K562 (cell line): ENCODE measurements at regions not wholly inside any gene's neighbourhood (a gene's known extent, or its start where the extent isn't known, plus 50 kb on each side); places are given as distances from the start of the nearest gene placed in this dataset.

Source experiments
- ATAC-seq: fragments of 200-7000 bp; cut with Tn5 transposase; 3 replicates; pipeline ENCODE4 v1.9.1; 2020; ENCODE audit warnings: moderate library complexity
- BruUV-seq: library from RNA; stranded (reverse); fragments of 400-500 nt; replicated peaks from 2 replicates; lab custom pipeline; 2021; lab: Mats Ljungman, UMichigan
- CTCF ChIA-PET: fragments of 300-600 bp; formaldehyde crosslinking; extraction: SDS; loops from one replicate; lab custom pipeline; 2021; ENCODE audit warnings: low intra/inter-chr PET ratio; lab: Yijun Ruan, JAX
- POLR2A ChIA-PET: fragments of 300-600, 350-650 bp; sonication (Branson Sonifier 250); formaldehyde crosslinking; extraction: SDS; loops from one replicate; lab custom pipeline; 2021; ENCODE audit warnings: antibody characterized with exemption, inconsistent platforms; lab: Yijun Ruan, JAX
- DNase-seq, 4 experiments: peaks; one replicate each; pipeline versions ENCODE4 v3.0.0 to v3.0.0-alpha.2; 2011 to 2018; ENCODE audit warnings: low spot score in 3 of 4, mixed read lengths in 3 of 4; ENCODE audit errors: extremely low read depth in 1 of 4
- FAIRE-seq: peaks from 2 replicates; lab custom pipeline; 2011; peaks lifted over from hg19 to GRCh38; lab: Jason Lieb, UNC
- H2AFZ ChIP-seq: 2 replicates; pipeline ENCODE4 v1.6.0; 2011; ENCODE audit warnings: low read depth, low read length, control low read depth, inconsistent platforms
- H3K27ac ChIP-seq: fragments of 200-600 bp; 3 replicates; pipeline ENCODE4 v1.8.0; 2011; ENCODE audit warnings: low read depth, mild to moderate bottlenecking, control low read depth, inconsistent platforms, low read length, moderate library complexity, mixed read lengths; ENCODE audit errors: extremely low read depth
- H3K27me3 ChIP-seq, 2 experiments: fragments of 300-600 bp in 1 of 2; 2 replicates in 1 of 2; 3 replicates in 1 of 2; pipeline versions ENCODE4 v1.6.0 to v1.8.0; 2011; ENCODE audit warnings: inconsistent platforms in 2 of 2, low read length in 2 of 2, mild to moderate bottlenecking in 1 of 2, mixed read lengths in 1 of 2, moderate library complexity in 1 of 2; ENCODE audit not compliant: control insufficient read depth in 2 of 2, insufficient read depth in 2 of 2
- H3K36me3 ChIP-seq: fragments of 300-600 bp; 3 replicates; pipeline ENCODE4 v1.8.0; 2011; ENCODE audit warnings: mild to moderate bottlenecking, low read length, inconsistent platforms; ENCODE audit not compliant: control insufficient read depth, insufficient read depth
- H3K4me1 ChIP-seq, 2 experiments: fragments of 200-600 bp in 1 of 2; replicated peaks in 1 of 2; 2 replicates in 1 of 2; 3 replicates in 1 of 2; pipeline versions ENCODE4 v1.5.1 to v1.8.0; 2011; ENCODE audit warnings: inconsistent platforms in 2 of 2, low read length in 2 of 2, mild to moderate bottlenecking in 1 of 2, mixed read lengths in 1 of 2, moderate library complexity in 1 of 2; ENCODE audit not compliant: control insufficient read depth in 2 of 2, insufficient read depth in 2 of 2
- H3K4me2 ChIP-seq: 2 replicates; pipeline ENCODE4 v1.6.1; 2011; ENCODE audit warnings: low read length, control low read depth, inconsistent platforms, mixed read lengths; ENCODE audit not compliant: insufficient read depth
- H3K4me3 ChIP-seq: fragments of 200-600 bp; sonication (generic), shearing (Covaris generic); 2 replicates; pipeline ENCODE4 v1.5.1; 2016; ENCODE audit warnings: control low read depth, inconsistent platforms
- H3K79me2 ChIP-seq: fragments of 200-600 bp; 3 replicates; pipeline ENCODE4 v1.8.0; 2011; ENCODE audit warnings: low read length, inconsistent platforms; ENCODE audit not compliant: control insufficient read depth, insufficient read depth
- H3K9ac ChIP-seq, 2 experiments: 2 replicates each; pipeline versions ENCODE4 v1.6.0 to v1.6.1; 2011; ENCODE audit warnings: low read depth in 2 of 2, low read length in 2 of 2, control low read depth in 1 of 2, inconsistent platforms in 1 of 2, mild to moderate bottlenecking in 1 of 2, mixed read lengths in 1 of 2; ENCODE audit not compliant: insufficient read depth in 1 of 2
- H3K9me1 ChIP-seq: one replicate; pipeline ENCODE4 v1.6.0; 2011; ENCODE audit warnings: inconsistent platforms, mild to moderate bottlenecking, low read length, moderate library complexity; ENCODE audit not compliant: control insufficient read depth, insufficient read depth
- H3K9me3 ChIP-seq: replicated peaks from 2 replicates; pipeline ENCODE4 v1.5.1; 2011; ENCODE audit warnings: low read depth, low read length, inconsistent platforms; ENCODE audit not compliant: control insufficient read depth, insufficient read depth
- H4K20me1 ChIP-seq: replicated peaks from 2 replicates; pipeline ENCODE4 v1.6.1; 2011; ENCODE audit warnings: low read length, inconsistent platforms, mixed read lengths; ENCODE audit not compliant: control insufficient read depth, insufficient read depth
- BDP1 ChIP-seq: IDR thresholded peaks from 3 replicates; pipeline ENCODE4 v1.6.1; 2011; ENCODE audit not compliant: insufficient read length, insufficient read depth
- E2F3 ChIP-seq: fragments of 250-450 bp; sonication (Bioruptor Pico); IDR thresholded peaks from 2 replicates; pipeline ENCODE4 v1.4.0; 2020; ENCODE audit warnings: mild to moderate bottlenecking
- GABPA ChIP-seq: fragments of 200-800 bp; sonication (Bioruptor generic); conservative IDR thresholded peaks from 2 replicates; pipeline ENCODE4 v1.6.1; 2016; ENCODE audit warnings: low read depth, missing genetic modification characterization, missing compliant biosample characterization
- JUN ChIP-seq, 2 experiments: sonication (generic) in 1 of 2; formaldehyde crosslinking in 1 of 2; IDR thresholded peaks; 2 replicates each; pipeline versions ENCODE4 v1.6.1 to v1.8.0; 2012 to 2022; ENCODE audit warnings: borderline replicate concordance in 2 of 2, mild to moderate bottlenecking in 2 of 2, improper control_type of control experiment in 1 of 2, low read depth in 1 of 2, low read length in 1 of 2, missing genetic modification reagents in 1 of 2
- MCM3 ChIP-seq: fragments of 450-650 bp; IDR thresholded peaks from 2 replicates; pipeline ENCODE4 v1.6.1; 2016
- SIX5 ChIP-seq, 2 experiments: IDR thresholded peaks; 2 replicates each; pipeline ENCODE4 v1.6.1; 2011; ENCODE audit warnings: low read length in 2 of 2, borderline replicate concordance in 1 of 2, low read depth in 1 of 2, mild to moderate bottlenecking in 1 of 2, moderate library complexity in 1 of 2; ENCODE audit not compliant: insufficient read depth in 1 of 2
- THRAP3 ChIP-seq: fragments of 450-650 bp; IDR thresholded peaks from 2 replicates; pipeline ENCODE4 v1.6.1; 2016; ENCODE audit warnings: mild to moderate bottlenecking, inconsistent platforms, borderline replicate concordance
- ZNF140 ChIP-seq: fragments of 250-450 bp; sonication (Bioruptor Pico); IDR thresholded peaks from 2 replicates; pipeline ENCODE4 v1.8.0; 2021; ENCODE audit warnings: moderate library complexity, mild to moderate bottlenecking, inconsistent platforms
- ZNF174 ChIP-seq: fragments of 250-450 bp; sonication (Bioruptor Pico); IDR thresholded peaks from 2 replicates; pipeline ENCODE4 v1.4.0; 2020; ENCODE audit warnings: mild to moderate bottlenecking
- ZNF239 ChIP-seq: fragments of 250-450 bp; sonication (Bioruptor Pico); IDR thresholded peaks from 2 replicates; pipeline ENCODE4 v1.4.0; 2020; ENCODE audit warnings: mild to moderate bottlenecking
- ZNF778 ChIP-seq: fragments of 450-650 bp; formaldehyde crosslinking; IDR thresholded peaks from 2 replicates; pipeline ENCODE4 v1.4.0; 2020; ENCODE audit warnings: mild to moderate bottlenecking, moderate library complexity
- WGBS: fragments of 100-300 bp; shearing (Covaris generic); methylation state at CpG from one replicate; pipeline ENCODE4 v1.1.6; 2016; ENCODE audit warnings: low coverage, mixed read lengths; ENCODE audit not compliant: insufficient coverage; ENCODE audit errors: missing lambda C conversion rate; 5-methylcytosine and 5-hydroxymethylcytosine counted together
- in situ Hi-C: fragments of 300-500 bp; cut with MboI; formaldehyde crosslinking; loops from 4 replicates; pipeline ENCODE4 v1.15.0; 2018; ENCODE audit warnings: inconsistent platforms, mixed read lengths
- intact Hi-C: fragments of 100-400 bp; cut with micrococcal nuclease; formaldehyde crosslinking; loops from 2 replicates; pipeline ENCODE4 v1.14.2; 2022
- TF ChIP-seq, protein P1 (sequence below): IDR thresholded peaks from 2 replicates; pipeline ENCODE4 v1.6.1; 2016; ENCODE audit warnings: missing genetic modification characterization, missing compliant biosample characterization
- TF ChIP-seq, protein P2 (sequence below): fragments of 450-650 bp; formaldehyde crosslinking; IDR thresholded peaks from 2 replicates; pipeline ENCODE4 v1.4.0; 2022; ENCODE audit warnings: missing genetic modification characterization
- TF ChIP-seq, protein P3 (sequence below), 2 experiments: fragments of 250-450 bp in 1 of 2; fragments of 450-650 bp in 1 of 2; sonication (Bioruptor Pico) in 1 of 2; IDR thresholded peaks; 2 replicates each; pipeline versions ENCODE4 v1.6.1 to v1.8.0; 2016 to 2021; ENCODE audit warnings: mild to moderate bottlenecking in 2 of 2, moderate library complexity in 2 of 2, missing compliant biosample characterization in 1 of 2, missing genetic modification characterization in 1 of 2
- TF ChIP-seq, protein P4 (sequence below): sonication (generic); formaldehyde crosslinking; IDR thresholded peaks from 2 replicates; pipeline ENCODE4 v1.8.0; 2022; ENCODE audit warnings: missing genetic modification reagents, mild to moderate bottlenecking, borderline replicate concordance

DNA sequence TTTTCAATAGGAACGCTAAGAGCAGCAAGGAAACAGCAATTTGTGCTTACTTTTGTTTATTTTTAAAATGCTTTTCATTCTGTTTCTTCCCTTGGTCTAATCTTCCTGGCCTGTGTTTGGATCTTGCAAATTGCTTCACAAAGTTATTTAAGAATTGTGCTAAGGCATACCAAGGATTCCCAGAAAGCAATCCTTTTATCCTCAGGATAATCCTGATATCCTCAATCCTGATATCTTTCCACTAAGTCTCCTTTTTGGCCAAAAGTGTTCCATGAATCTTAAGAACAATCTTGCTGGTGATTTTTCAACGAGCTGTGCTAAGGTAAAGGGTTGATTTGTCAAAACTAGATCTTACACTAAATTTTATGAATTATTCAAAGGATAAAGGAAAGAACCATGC is 1577.9 kb downstream of the PLA2G4A start:
- in situ Hi-C loops: no loop called here
- H3K9me3 ChIP-seq: no peaks in the 10 kb centered on the region; the same call in none of the 2 replicates
- H3K79me2 ChIP-seq: no peaks in the 10 kb centered on the region
- 0% methylated on average over 2 of the region's 2 CpGs for WGBS
- POLR2A ChIA-PET: no interaction called here
- no peaks in the 10 kb centered on the region for H3K4me1 ChIP-seq
- no peak overlapping the region for H3K9ac ChIP-seq
- H3K9me1 ChIP-seq: no peaks in the 10 kb centered on the region
- intact Hi-C loops: no loop called here
- H3K4me2 ChIP-seq: no peak overlapping the region
- no peak overlapping the region for H3K27ac ChIP-seq
- BruUV-seq: no TSS peak
- no peak overlapping the region for H3K4me3 ChIP-seq
- FAIRE-seq: no peak
- ATAC-seq: no peak
- no peaks in the 10 kb centered on the region for H3K36me3 ChIP-seq
- H3K27me3 ChIP-seq: no peaks in the 10 kb centered on the region
- no peak for DNase-seq
- no peaks in the 10 kb centered on the region for H4K20me1 ChIP-seq
- H2AFZ ChIP-seq: no peak overlapping the region
- CTCF ChIA-PET: no interaction called here
- TF ChIP-seq JUN (IDR thresholded peaks at IDR 0.05; ENCODE audit: borderline replicate concordance, low read depth, low read length) (no peak), JUN (CRISPR knock-in tag; IDR thresholded peaks at IDR 0.05; ENCODE audit: borderline replicate concordance) (no peak), GABPA (no peak), ZNF778 (CRISPR knock-in tag) (no peak), SIX5 (IDR thresholded peaks at IDR 0.05; ENCODE audit: borderline replicate concordance in 1 of 2, insufficient read depth in 1 of 2, low read depth in 1 of 2, low read length in 2 of 2) (no peak), ZNF174 (no peak), THRAP3 (no peak), MCM3 (no peak), ZNF239 (CRISPR knock-in tag) (no peak), BDP1 (no peak), ZNF140 (no peak), E2F3 (CRISPR knock-in tag) (no peak)
- TF ChIP-seq, protein P1, sequence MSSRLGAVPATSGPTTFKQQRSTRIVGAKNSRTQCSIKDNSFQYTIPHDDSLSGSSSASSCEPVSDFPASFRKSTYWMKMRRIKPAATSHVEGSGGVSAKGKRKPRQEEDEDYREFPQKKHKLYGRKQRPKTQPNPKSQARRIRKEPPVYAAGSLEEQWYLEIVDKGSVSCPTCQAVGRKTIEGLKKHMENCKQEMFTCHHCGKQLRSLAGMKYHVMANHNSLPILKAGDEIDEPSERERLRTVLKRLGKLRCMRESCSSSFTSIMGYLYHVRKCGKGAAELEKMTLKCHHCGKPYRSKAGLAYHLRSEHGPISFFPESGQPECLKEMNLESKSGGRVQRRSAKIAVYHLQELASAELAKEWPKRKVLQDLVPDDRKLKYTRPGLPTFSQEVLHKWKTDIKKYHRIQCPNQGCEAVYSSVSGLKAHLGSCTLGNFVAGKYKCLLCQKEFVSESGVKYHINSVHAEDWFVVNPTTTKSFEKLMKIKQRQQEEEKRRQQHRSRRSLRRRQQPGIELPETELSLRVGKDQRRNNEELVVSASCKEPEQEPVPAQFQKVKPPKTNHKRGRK (tag): no peak
- TF ChIP-seq, protein P2, sequence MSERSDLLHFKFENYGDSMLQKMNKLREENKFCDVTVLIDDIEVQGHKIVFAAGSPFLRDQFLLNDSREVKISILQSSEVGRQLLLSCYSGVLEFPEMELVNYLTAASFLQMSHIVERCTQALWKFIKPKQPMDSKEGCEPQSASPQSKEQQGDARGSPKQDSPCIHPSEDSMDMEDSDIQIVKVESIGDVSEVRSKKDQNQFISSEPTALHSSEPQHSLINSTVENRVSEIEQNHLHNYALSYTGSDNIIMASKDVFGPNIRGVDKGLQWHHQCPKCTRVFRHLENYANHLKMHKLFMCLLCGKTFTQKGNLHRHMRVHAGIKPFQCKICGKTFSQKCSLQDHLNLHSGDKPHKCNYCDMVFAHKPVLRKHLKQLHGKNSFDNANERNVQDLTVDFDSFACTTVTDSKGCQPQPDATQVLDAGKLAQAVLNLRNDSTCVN (CRISPR knock-in tag): no peak
- TF ChIP-seq, protein P3, sequence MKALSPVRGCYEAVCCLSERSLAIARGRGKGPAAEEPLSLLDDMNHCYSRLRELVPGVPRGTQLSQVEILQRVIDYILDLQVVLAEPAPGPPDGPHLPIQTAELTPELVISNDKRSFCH (CRISPR knock-in tag; IDR thresholded peaks at IDR 0.05): no peak
- TF ChIP-seq, protein P3 (tag; IDR thresholded peaks at IDR 0.05): no peak
- TF ChIP-seq, protein P4, sequence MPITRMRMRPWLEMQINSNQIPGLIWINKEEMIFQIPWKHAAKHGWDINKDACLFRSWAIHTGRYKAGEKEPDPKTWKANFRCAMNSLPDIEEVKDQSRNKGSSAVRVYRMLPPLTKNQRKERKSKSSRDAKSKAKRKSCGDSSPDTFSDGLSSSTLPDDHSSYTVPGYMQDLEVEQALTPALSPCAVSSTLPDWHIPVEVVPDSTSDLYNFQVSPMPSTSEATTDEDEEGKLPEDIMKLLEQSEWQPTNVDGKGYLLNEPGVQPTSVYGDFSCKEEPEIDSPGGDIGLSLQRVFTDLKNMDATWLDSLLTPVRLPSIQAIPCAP (CRISPR knock-in tag): no peak
